ENCODE measurements at regions not wholly inside any gene's neighbourhood (a gene's known extent, or its start where the extent isn't known, plus 50 kb on each side); places are given as distances from the start of the nearest gene placed in this dataset.

- DNase-seq (ENCODE audit: low spot score), result no peak
- H3K4me1 ChIP-seq (replicated peaks), result no peaks in the 10 kb centered on the region
- TF ChIP-seq POLR2A (IDR thresholded peaks at IDR 0.05) (no peak), CTCF (IDR thresholded peaks at IDR 0.05) (no peak), POLR2AphosphoS5 (IDR thresholded peaks at IDR 0.05) (no peak)
- no peaks in the 10 kb centered on the region for H3K36me3 ChIP-seq
- no peak overlapping the region for H3K27ac ChIP-seq
- H3K9me3 ChIP-seq, result no peaks in the 10 kb centered on the region
- intact Hi-C loops (cut with DNase I), result no loop called here
- no peaks in the 10 kb centered on the region for H3K27me3 ChIP-seq (replicated peaks; ENCODE audit: insufficient read depth)
- H3K4me3 ChIP-seq, result no peak overlapping the region
- 52% methylated on average over 5 of the region's 5 CpGs for WGBS
These were observed 641.2 kb upstream of the ARRDC4 start for GRCh38 chr15:97319291-97319690.

- no peak for TF ChIP-seq POLR2A (IDR thresholded peaks at IDR 0.05)
- TF ChIP-seq CTCF (IDR thresholded peaks at IDR 0.05), result no peak
- TF ChIP-seq POLR2AphosphoS5 (IDR thresholded peaks at IDR 0.05), result no peak
- H3K4me3 ChIP-seq, result no peak overlapping the region
- 89% methylated on average over 2 of the region's 2 CpGs for WGBS
- no peaks in the 10 kb centered on the region for H3K36me3 ChIP-seq
- H3K27me3 ChIP-seq (replicated peaks; ENCODE audit: insufficient read depth), result no peaks in the 10 kb centered on the region
- no peaks in the 10 kb centered on the region for H3K9me3 ChIP-seq
- no peaks in the 10 kb centered on the region for H3K4me1 ChIP-seq (replicated peaks)
- H3K27ac ChIP-seq, result no peak overlapping the region
- intact Hi-C loops (cut with DNase I), result no loop called here
- DNase-seq (ENCODE audit: low spot score), result no peak
These were observed 614.3 kb upstream of the ARRDC4 start for GRCh38 chr15:97346221-97346620.

- intact Hi-C loops (cut with DNase I), result no loop called here
- WGBS, result 62% methylated on average over 4 of the region's 4 CpGs
These were observed 609.7 kb upstream of the ARRDC4 start for GRCh38 chr15:97350813-97351212.

GRCh38 chr15:97383516-97383915 is 577.0 kb upstream of the ARRDC4 start:
- Histone ChIP-seq H3K27ac (no peak overlapping the region), H3K27me3 (replicated peaks; ENCODE audit: insufficient read depth) (no peaks in the 10 kb centered on the region), H3K9me3 (no peaks in the 10 kb centered on the region), H3K36me3 (no peaks in the 10 kb centered on the region), H3K4me3 (no peak overlapping the region), H3K4me1 (replicated peaks) (no peaks in the 10 kb centered on the region)
- intact Hi-C loops (cut with DNase I), result no loop called here
- DNase-seq (ENCODE audit: low spot score), result no peak
- TF ChIP-seq CTCF (IDR thresholded peaks at IDR 0.05) (no peak), POLR2A (IDR thresholded peaks at IDR 0.05) (no peak), POLR2AphosphoS5 (IDR thresholded peaks at IDR 0.05) (no peak)
- WGBS, result 50% methylated on average over 3 of the region's 3 CpGs

More at GRCh38 chr15:97350813-97351212, 609.7 kb upstream of the ARRDC4 start:
- Histone ChIP-seq H3K4me3 (no peak overlapping the region), H3K9me3 (no peaks in the 10 kb centered on the region), H3K27ac (no peak overlapping the region), H3K4me1 (replicated peaks) (no peaks in the 10 kb centered on the region), H3K27me3 (replicated peaks; ENCODE audit: insufficient read depth) (no peaks in the 10 kb centered on the region), H3K36me3 (no peaks in the 10 kb centered on the region)
- no peak for DNase-seq (ENCODE audit: low spot score)
- no peak for TF ChIP-seq POLR2A (IDR thresholded peaks at IDR 0.05)
- no peak for TF ChIP-seq POLR2AphosphoS5 (IDR thresholded peaks at IDR 0.05)
- no peak for TF ChIP-seq CTCF (IDR thresholded peaks at IDR 0.05)

- Histone ChIP-seq H3K9me3 (no peaks in the 10 kb centered on the region), H3K27me3 (replicated peaks; ENCODE audit: insufficient read depth) (no peaks in the 10 kb centered on the region), H3K4me3 (no peak overlapping the region), H3K27ac (no peak overlapping the region), H3K4me1 (replicated peaks) (no peaks in the 10 kb centered on the region), H3K36me3 (no peaks in the 10 kb centered on the region)
- no peak for DNase-seq (ENCODE audit: low spot score)
- intact Hi-C loops (cut with DNase I), result no loop called here
- whole genome bisulfite sequencing, result 88% methylated on average over 5 of the region's 5 CpGs
- no peak for TF ChIP-seq CTCF (IDR thresholded peaks at IDR 0.05)
- no peak for TF ChIP-seq POLR2AphosphoS5 (IDR thresholded peaks at IDR 0.05)
- TF ChIP-seq POLR2A (IDR thresholded peaks at IDR 0.05), result no peak
These were observed 573.6 kb upstream of the ARRDC4 start for GRCh38 chr15:97386940-97387339.

Data from prostate gland (tissue), 2 donors.